ENCODE measurements at regions not wholly inside any gene's neighbourhood (a gene's known extent, or its start where the extent isn't known, plus 50 kb on each side); places are given as distances from the start of the nearest gene placed in this dataset.

DNA sequence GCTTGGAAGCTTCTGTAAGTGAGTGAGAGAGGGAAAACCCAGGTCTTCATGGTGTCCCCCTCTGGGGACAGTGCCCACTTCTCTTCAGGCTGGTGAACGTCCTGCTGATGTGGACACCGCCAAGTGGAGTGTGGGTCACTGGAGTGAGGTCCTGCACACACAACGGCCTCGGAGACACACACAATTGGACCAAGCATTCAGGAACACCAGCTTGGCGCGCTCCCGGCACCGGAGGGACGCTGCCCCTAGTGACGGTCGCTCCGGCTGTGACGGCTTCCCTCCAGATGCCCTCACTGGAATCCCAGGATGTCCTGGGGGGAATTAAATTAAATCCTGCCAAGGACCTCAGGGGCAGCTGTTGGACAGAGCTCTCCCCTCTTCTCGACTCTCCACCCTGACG, 123.1 kb downstream of the ZNF664 start:
- no peak for DNase-seq (ENCODE audit: low read depth)

DNA sequence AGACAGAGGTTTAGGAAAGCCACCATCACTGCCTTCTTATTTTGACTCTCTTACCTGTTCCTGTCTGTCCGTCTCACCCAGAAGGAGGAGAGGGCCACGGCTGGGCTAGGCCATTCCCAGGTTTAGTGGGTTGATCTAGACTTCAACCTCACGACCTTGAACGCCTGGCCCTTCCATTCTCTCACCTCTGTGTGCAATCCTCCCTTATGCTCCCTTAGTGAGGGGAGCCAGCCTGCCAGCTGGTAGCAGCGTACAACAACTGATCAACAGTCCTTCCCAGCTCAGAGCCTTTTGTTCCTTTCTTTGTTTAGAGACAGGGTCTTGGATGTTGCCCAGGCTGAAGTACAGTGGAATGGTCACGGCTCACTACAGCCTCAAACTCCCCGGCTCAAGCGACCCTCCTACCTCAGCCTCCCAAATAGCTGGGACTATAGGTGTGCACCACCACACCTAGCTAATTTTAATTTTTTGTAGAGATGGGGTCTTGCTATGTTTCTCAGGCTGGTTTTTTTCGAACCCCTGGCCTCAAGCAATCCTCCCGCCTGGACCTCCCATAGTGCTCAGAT, 123.9 kb downstream of the ZNF664 start:
- no peak for DNase-seq (ENCODE audit: low read depth)

DNA sequence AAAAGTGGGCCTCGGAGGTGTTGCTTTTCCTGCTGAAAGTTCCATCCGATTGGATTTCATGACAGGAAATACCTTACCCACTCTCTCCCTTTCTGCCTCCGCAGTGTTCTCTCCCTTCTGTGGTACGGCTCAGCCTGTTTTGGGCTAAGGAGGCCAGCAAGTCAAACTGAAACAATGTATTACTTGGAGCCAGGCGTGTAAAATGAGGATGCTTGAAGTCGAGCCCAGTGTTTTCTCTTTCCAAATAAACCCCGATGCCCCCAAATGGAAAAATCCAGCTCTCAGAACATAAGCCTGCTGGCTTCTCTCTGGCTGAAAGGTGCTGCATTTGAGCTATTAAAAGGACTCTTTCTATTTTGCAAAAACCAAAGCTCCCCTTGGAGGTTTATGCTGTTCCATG, 124.7 kb downstream of the ZNF664 start:
- DNase-seq (ENCODE audit: low read depth): no peak

DNA sequence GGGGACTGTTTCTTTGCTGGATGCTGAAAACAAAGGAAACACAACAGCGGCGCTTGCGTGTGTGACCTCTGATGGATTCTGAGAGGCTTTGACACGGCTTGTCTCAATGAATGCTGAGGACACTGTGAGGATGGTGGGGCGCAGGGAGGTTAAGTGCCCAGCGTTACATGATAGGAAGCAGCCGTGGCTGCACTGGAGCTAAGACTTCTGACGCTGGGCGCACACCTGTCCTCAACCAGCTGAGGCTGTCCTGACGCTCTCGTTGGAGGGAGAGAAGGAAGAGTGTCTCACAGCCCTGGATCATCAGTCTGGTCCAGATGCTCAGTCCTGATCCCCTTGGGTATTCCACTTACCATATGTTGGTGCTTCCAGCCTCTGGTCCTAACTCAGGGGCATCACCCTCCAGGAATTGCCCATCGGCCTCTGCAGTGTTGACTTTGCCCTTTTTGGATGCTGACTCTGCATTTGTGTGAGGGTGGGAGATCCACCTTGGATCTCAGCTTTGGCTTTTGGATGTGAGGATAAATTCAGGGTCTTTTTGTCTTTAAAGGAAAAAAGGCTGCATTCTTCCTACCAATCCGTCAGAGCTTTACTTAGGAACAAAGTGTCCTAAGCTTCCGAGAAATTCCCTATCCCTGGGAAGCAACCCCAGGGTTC, 125.2 kb downstream of the ZNF664 start:
- no peak for DNase-seq (ENCODE audit: low read depth)

DNA sequence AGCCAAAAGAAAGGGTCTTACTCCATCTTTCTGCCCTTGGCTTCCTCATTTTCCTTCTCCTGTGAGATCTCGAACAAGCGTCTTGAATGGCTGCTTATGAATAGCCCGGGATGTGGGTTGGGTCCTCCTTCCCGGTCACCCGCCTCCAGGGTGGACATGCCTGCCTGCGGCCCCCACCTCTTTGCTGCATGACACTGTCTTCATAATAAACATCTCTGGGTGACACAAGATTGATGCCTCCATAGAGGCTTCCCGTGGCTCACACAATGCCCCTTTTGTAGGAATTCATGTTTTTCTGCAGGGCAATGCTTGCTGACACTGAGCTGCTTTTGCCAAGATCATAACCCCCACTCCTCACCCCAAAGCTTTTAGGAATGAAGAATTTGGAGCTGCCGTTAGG, 125.9 kb downstream of the ZNF664 start:
- no peak for DNase-seq (ENCODE audit: low read depth)

DNA sequence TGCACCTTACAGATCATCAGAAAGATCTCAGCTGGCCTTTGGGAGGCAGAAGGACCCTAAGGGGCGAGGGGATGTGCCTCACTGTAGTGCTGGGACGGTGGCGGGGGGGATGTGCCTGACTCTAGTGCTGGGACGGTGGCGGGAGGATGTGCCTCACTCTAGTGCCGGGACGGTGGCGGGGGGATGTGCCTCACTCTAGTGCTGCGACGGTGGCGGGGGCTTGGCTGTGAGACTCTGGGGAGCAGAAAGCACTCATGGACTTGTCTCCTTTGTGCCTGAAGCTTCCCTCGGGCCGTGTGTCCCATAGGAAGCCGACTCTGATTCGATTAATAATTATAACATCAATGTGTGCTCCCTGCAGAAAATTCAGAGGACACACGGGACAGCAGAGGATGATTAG, 126.6 kb downstream of the ZNF664 start:
- DNase-seq (ENCODE audit: low read depth): no peak

DNA sequence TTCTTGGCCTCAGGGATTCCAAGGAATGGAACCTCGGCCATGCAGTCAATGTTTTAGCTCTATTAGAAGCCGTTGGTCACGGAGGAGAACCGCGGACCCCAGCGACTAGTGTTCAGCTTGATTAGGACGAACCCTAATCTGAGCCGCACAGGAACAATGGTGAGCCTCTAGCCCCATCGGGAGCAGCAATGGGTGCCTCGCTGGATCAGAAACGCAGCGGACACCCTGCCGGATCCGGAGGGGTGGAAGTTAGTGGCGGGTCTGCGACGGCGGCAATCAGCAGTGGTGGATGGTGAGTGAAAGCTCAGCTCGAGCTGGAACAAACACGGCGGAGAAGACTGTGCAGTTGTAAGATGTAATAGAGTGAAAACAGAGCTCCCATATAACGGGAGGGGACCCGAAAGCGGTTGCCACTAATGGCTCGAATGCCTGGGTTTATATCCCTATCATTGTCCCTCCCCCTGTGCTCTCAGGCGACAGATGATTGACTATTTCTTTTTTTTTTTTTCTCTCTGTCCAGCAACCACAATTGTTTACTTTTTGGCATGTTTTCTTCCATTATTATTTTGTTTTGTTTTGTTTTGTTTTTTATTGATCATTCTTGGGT, 127.7 kb downstream of the ZNF664 start:
- DNase-seq (ENCODE audit: low read depth): no peak

DNA sequence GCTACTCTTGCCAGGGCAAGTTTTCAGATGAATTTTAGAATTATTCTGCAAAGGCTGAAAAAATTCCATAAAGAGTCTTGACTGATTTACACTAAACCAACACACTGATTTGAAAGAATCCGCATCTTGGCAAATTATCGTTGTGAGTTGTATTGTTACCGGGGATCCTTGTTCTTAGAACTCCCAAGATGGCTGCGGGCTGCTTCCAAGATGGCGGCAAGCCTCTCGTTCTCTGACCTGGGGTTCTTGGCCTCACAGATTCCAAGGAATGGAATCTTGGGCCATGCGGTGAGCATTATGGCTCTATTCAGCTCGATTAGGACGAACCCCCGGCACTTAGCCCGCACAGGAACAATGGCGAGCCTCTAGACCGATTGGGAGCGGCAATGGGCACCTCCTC, 132.5 kb downstream of the ZNF664 start:
- no peak for DNase-seq (ENCODE audit: low read depth)

DNA sequence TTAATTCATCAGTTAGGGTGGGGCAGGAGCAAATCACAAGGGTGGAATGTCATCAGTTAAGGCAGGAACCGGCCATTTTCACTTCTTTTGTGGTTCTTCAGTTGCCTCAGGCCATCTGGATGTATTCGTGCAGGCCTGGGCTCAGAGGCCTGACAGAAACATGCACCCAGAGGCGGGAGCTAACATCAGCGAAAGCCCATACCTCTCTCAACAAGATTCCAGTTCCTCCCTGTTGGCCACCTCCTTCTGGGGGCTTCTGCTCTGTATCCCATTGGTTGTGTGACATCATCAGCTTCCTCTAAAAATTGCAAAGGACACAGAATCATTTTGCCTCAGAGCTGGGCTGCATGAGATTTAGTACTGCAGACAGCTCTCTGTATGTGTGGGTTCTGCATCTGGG, 134.3 kb downstream of the ZNF664 start:
- DNase-seq (ENCODE audit: low read depth): no peak

DNA sequence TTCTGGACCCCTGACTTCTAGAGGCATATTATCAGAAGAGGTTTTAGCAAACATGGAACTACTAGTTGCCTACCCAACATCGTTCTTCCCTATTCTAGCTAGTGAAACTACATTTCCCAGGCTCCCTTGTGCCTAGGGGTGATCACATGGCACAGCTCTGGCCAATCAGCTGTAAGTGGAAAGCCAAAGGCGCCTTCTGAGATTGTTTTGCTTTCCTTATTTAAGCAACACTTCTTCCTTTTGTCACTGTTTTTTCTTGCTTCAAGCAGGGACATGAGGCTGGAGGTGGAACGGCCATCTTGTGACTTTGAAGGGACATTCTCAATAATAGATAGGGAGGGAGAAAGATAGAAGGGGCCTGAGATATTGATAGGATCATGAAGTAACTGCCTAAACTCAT, 136.7 kb downstream of the ZNF664 start:
- peak; percentile 37 for DNase-seq (ENCODE audit: low read depth)

DNA sequence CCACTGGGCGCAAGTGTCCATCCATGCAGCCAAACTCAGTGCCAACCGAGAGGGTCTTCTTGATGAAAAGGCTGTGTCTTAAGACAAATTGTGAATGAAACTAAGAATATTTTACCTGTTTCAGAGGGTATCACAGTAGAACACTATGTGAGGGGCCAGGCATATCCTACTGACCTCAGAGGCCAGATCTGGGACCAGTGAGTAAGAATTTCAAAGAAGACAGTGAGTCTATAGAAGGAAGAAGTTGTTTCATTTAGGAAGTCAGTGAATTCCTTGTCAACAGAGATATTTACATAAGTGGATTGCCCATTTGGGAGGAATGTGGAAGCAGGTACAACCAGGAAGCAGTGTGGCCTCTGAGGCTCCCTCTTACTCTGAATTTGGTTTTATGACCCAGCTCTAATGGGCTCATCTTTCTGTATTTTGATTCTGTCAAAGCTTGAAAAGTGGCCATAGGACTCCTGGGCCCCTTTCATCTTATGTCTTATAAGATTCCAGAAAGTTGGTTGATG, 137.4 kb downstream of the ZNF664 start:
- DNase-seq (ENCODE audit: low read depth): no peak

DNA sequence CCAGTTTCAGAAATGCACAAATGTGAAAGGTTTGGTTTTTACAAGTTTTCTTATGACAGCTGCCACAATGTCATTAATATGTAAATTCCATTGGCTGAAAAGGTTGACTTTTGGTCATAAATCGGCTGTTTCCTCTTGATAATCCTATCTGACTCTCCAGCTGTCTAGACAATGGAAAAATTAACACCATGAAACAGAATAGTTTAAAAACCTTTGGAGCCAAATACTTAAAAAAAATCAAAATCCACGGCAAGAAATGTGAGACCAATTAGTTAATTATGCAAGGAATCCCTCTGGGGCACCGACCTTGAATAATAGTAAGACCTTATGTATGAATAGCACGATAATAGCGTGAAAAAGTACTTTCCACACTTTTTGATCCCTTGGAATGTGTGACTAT, 138.0 kb downstream of the ZNF664 start:
- DNase-seq (ENCODE audit: low read depth): no peak

DNA sequence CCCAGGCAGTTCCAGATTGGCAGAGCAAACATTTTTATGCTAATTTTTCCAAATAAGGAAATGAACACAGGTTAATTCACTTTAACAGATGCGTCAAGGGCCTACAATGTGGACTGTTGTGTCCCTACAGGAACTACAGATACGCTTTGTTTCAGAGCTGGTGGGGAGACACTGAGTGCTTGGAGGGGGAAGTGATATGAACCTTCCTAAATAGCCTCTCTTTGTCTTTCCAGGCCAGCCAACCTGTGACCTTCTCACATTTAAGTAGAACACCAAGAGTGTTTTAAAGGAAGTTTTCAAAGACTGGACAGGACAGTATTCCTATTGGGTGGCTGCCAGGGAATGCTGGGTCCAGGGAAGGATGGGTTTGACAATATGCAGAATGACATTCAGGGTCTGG, 141.3 kb downstream of the ZNF664 start:
- no peak for DNase-seq (ENCODE audit: low read depth)

DNA sequence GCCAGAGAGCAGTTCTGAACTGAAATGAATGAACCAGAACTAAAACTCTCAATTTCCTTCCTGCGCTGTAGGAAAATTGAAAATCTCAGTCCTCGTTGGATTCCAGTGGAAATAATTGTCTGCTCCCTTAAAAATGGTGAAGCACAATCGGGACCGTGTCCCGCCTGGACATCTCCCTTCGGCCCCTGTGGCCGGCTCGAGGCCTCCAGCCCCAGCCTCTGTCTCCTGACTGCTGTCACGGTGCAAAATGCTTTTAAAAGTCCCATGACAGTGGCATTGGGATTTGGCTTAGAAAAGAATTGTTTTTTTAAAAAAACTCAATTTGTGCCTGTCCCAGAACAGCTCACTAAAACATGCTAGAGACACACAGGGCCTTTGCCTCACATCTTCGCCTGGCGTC, 142.5 kb downstream of the ZNF664 start:
- no peak for DNase-seq (ENCODE audit: low read depth)

DNA sequence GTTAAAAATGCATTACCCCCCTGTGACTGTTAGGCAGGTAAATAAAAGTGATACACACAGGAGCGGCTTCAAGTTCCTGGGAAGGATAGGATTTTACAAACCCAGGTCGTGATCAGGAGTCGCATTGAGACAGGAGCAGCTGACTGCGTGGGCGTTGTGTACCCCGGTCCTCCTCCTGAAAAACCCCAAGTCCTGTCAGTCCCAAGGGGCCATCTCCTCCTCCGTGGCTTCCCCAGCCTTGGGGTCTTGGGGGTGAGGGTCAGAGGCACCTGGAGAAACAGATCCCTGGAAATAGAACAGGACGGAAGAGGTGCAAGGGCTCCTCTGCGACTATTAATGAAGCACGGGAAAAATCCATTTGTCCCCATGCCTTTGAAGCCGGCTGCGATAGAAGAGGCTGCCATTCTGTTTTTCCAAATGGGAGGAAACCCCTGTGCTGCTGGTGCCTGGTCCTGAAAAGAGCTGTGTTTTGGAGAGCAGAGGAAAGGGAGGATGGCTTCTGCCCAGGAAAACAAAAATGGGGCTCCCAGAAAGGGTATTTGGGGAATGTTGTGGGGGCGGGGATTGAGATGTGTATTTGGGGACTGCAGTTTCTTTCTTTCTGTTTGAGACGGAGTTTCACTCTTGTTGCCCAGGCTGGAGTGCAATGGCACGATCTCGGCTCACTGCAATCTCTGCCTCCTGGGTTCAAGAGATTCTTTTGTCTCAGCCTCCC, 143.1 kb downstream of the ZNF664 start:
- no peak for DNase-seq (ENCODE audit: low read depth)

DNA sequence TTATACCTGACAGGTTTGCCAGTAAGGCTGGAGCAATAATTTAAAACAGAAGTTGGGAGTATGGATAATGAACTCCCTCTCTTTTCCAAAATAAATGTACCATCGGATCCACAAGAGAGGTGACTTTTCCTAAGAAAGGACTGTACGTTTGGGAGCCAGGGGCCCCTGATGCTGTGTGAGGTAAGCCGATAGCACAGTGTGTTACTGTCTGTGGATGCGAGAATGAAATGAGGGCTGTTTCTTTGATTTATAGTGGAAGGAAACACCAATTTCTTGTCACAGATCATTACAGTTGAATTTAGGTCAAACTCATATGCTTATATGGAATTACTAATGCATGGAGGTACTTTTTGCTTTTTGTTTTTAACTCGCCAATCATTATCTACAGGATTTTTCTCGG, 147.7 kb downstream of the ZNF664 start:
- no peak for DNase-seq (ENCODE audit: low read depth)

DNA sequence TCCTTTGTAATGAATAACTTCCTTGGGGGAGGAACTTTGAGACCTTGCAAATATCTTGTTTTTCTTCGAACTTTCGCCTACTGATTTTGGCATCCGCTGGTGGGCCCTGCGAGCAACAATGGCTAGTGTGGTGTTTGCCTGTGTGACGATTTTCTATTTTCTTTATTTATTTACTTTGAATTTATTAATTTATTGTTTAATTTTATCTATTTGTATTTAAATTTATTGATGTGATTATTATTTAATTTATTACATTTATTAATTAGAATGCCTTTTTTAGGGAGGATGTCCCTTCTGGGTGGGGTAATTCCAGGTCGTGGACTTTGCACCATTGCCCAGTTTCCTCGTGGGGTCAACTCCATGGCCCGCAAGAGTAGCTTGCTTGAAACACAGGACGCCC, 149.7 kb downstream of the ZNF664 start:
- DNase-seq (ENCODE audit: low read depth): no peak

DNA sequence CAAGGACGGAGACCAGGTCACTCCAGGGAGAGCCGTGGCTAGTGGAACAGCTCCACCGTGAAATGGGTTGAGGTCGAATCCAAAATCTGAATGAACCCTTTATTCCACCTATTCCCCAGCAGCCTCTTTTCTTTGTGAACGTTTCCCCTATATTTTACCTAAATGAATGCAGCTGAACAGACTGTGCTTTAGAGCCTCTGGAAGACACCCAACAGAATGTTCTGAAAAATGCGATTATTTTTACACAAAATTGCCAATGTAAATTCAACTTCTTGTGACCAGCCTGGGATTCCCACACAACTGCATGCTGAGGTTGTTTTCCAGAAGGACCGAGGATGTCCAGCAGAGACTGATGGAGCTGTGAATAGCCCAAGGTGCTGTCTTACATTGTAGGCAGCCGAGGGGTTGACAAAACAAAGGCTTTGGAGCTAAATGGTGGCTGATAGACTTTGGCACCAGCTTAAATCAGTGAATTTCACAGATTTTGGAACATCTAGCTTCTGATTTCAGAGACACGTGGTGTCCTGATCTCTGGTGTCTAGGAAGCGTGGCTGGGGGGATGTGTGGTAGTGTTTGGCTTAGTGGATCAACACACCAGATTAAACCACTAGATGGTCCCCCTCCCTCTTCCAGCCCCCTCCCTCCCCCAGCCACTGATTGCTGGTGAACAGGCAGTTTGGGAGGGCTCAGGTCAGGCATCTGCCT, 150.4 kb downstream of the ZNF664 start:
- DNase-seq (ENCODE audit: low read depth): no peak

DNA sequence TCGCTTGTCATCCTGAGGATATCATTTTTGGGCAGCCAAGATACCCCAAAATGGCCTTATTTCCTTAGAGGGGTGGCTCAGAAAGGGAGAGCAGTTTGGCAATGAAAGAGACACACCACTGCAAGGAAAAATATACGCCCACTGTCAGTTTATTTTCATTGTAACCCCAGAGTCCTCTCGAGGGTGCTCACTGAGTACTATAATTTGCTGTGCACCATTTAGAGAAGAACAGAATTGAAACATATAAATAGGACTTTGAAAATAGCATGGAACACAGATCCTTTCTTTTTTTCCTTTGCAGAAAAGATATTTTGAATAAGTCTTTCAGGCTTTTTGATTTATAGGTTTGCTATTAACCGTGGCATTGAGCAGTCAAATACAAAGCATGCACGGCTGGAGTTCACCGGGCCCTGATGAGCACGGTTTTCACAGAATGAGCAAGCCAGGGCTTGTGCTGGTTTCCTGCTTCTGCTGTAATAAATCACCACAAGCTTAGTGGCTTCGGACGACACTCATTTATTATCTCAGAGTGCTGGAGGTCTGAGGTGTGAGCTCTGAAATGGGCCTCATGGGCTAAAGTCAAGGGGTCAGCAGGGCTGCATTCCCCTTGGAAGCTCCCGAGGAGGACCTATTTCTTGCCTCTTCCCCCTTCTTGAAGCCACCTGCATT, 152.3 kb downstream of the ZNF664 start:
- DNase-seq (ENCODE audit: low read depth): no peak

DNA sequence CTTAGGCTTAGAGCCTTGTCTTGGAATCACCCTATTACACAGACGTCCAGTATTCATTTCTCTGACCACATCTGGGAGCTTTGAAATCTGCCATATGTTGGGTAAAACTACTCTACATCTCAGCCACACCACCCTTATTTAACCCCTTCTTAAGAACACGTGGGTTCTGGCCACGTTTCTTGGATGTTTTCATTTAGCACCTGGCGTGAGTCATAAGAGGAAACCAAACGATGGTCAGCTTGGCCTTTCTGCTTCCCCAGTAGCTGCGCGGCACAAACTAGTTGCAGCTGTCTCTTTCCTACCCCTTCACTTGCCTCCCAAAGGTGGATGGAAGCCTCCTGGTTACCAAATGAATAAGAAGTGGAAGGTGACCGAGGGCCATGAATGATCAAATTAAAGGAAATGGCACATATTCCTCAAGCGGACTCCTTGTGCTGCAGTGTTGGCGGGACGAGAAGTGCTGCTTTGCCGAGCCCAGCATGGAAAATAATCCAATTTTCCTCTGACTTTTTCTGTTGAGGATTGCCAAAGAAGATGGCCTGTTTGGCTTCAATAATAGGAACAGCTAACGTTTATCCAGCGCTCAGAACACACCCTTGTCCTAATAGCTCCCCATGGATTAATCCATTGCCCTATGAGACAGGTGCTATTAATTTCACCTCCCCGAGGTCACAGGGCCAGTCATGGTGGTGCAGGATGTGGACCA, 154.1 kb downstream of the ZNF664 start:
- no peak for DNase-seq (ENCODE audit: low read depth)

DNA sequence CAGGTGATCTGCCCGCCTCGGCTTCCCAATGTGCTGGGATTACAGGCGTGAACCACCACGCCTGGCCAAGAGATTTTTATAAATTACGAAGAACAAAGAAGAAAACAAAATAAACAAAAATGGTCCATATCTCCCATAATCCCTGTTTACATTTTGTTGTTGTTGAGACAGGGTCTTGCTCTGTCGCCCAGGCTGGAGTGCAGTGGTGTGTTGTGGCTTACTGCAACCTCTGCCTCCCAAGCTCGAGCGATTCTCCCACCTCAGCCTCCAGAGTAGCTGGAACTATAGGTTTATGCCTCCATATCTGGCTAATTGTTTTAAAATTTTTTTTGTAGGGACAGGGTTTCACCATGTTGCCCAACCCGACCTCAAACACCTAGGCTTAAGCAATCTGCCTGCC, 156.1 kb downstream of the ZNF664 start:
- no peak for DNase-seq (ENCODE audit: low read depth)

Measured in M059J (cell line).